IMR-90 (cell line): ENCODE measurements at regions not wholly inside any gene's neighbourhood (a gene's known extent, or its start where the extent isn't known, plus 50 kb on each side); places are given as distances from the start of the nearest gene placed in this dataset.

Source experiments
- ATAC-seq: fragments of 200-7000 bp; cut with Tn5 transposase; 2 replicates; pipeline ENCODE4 v1.9.1; 2020; ENCODE audit warnings: low read depth, mild to moderate bottlenecking, moderate library complexity
- BruUV-seq: library from RNA; stranded (reverse); fragments of 400-500 nt; replicated peaks from 2 replicates; lab custom pipeline; 2021; lab: Mats Ljungman, UMichigan
- CTCF ChIA-PET: fragments of 300-600 bp; formaldehyde crosslinking; extraction: SDS; loops from one replicate; lab custom pipeline; 2021; ENCODE audit warnings: antibody characterized with exemption; lab: Yijun Ruan, JAX
- POLR2A ChIA-PET: fragments of 300-600 bp; sonication (Branson Sonifier 250); formaldehyde crosslinking; loops from one replicate; lab custom pipeline; 2022; ENCODE audit warnings: antibody characterized with exemption; ENCODE audit not compliant: unreplicated experiment; lab: Charles Lee
- DNase-seq: peaks from one replicate; pipeline ENCODE4 v3.0.0; 2013
- H2AFZ ChIP-seq: replicated peaks from 2 replicates; pipeline ENCODE3; 2013; ENCODE audit warnings: low read length, mild to moderate bottlenecking; ENCODE audit not compliant: poor library complexity
- H2AK5ac ChIP-seq: 2 replicates; pipeline ENCODE4 v1.6.1; 2013; ENCODE audit warnings: low read depth, low read length, inconsistent platforms
- H2AK9ac ChIP-seq: replicated peaks from 2 replicates; pipeline ENCODE3; 2013; ENCODE audit warnings: mild to moderate bottlenecking, low read depth, low read length, moderate library complexity; ENCODE audit not compliant: poor library complexity
- H2BK120ac ChIP-seq: 2 replicates; pipeline ENCODE4 v1.6.1; 2013; ENCODE audit warnings: low read depth, low read length, inconsistent platforms
- H2BK15ac ChIP-seq: 3 replicates; pipeline ENCODE4 v1.6.1; 2013; ENCODE audit warnings: low read depth, low read length, inconsistent platforms
- H2BK20ac ChIP-seq: 2 replicates; pipeline ENCODE4 v1.6.1; 2013; ENCODE audit warnings: low read depth, mild to moderate bottlenecking, inconsistent platforms, low read length, moderate library complexity
- H2BK5ac ChIP-seq: 2 replicates; pipeline ENCODE4 v1.6.1; 2013; ENCODE audit warnings: mild to moderate bottlenecking, low read depth, low read length, inconsistent platforms; ENCODE audit not compliant: poor library complexity, severe bottlenecking
- H3K14ac ChIP-seq: replicated peaks from 2 replicates; pipeline ENCODE4 v1.6.1; 2013; ENCODE audit warnings: low read depth, low read length, inconsistent platforms
- H3K18ac ChIP-seq: 2 replicates; pipeline ENCODE4 v1.6.1; 2013; ENCODE audit warnings: low read depth, low read length, control low read depth
- H3K23ac ChIP-seq: 2 replicates; pipeline ENCODE4 v1.6.1; 2013; ENCODE audit warnings: low read depth, low read length, inconsistent platforms
- H3K27ac ChIP-seq: 2 replicates; pipeline ENCODE4 v1.5.1; 2013; ENCODE audit warnings: mild to moderate bottlenecking, control low read depth, low read length; ENCODE audit not compliant: insufficient read depth
- H3K27me3 ChIP-seq: 2 replicates; pipeline ENCODE4 v1.6.1; 2013; ENCODE audit warnings: low read length; ENCODE audit not compliant: control insufficient read depth, insufficient read depth
- H3K36me3 ChIP-seq: 2 replicates; pipeline ENCODE4 v1.6.1; 2013; ENCODE audit warnings: low read length, mixed read lengths; ENCODE audit not compliant: control insufficient read depth, insufficient read depth
- H3K4ac ChIP-seq: 2 replicates; pipeline ENCODE4 v1.6.1; 2013; ENCODE audit warnings: low read depth, low read length, inconsistent platforms
- H3K4me1 ChIP-seq: 2 replicates; pipeline ENCODE4 v1.6.1; 2013; ENCODE audit warnings: low read length, mixed read lengths; ENCODE audit not compliant: control insufficient read depth, insufficient read depth
- H3K4me2 ChIP-seq: 2 replicates; pipeline ENCODE4 v1.6.1; 2013; ENCODE audit warnings: low read depth, mild to moderate bottlenecking, control low read depth, low read length, moderate library complexity
- H3K4me3 ChIP-seq: 2 replicates; pipeline ENCODE4 v1.5.1; 2013; ENCODE audit warnings: low read depth, mild to moderate bottlenecking, control low read depth, low read length, moderate library complexity; ENCODE audit not compliant: insufficient read depth
- H3K56ac ChIP-seq: 2 replicates; pipeline ENCODE4 v1.6.1; 2013; ENCODE audit warnings: low read length, inconsistent platforms; ENCODE audit not compliant: insufficient read depth; ENCODE audit errors: extremely low read depth
- H3K79me1 ChIP-seq, 2 experiments: 2 replicates each; pipeline ENCODE4 v1.6.1; 2013; ENCODE audit warnings: low read length in 2 of 2, inconsistent platforms in 1 of 2, low read depth in 1 of 2
- H3K9ac ChIP-seq: 2 replicates; pipeline ENCODE4 v1.6.1; 2013; ENCODE audit warnings: low read depth, low read length, control low read depth
- H3K9me1 ChIP-seq: 2 replicates; pipeline ENCODE4 v1.6.1; 2013; ENCODE audit warnings: low read length, inconsistent platforms; ENCODE audit not compliant: insufficient read depth
- H3K9me3 ChIP-seq: 2 replicates; pipeline ENCODE4 v1.6.1; 2013; ENCODE audit warnings: low read length; ENCODE audit not compliant: control insufficient read depth, insufficient read depth
- H4K20me1 ChIP-seq: 2 replicates; pipeline ENCODE4 v1.6.1; 2013; ENCODE audit warnings: low read length, inconsistent platforms; ENCODE audit not compliant: insufficient read depth
- H4K5ac ChIP-seq: 2 replicates; pipeline ENCODE4 v1.6.1; 2013; ENCODE audit warnings: mild to moderate bottlenecking, low read depth, low read length, control low read depth
- H4K8ac ChIP-seq, 2 experiments: 2 replicates each; pipeline ENCODE4 v1.6.1; 2013; ENCODE audit warnings: low read depth in 2 of 2, low read length in 2 of 2, control low read depth in 1 of 2, inconsistent platforms in 1 of 2
- H4K91ac ChIP-seq: 2 replicates; pipeline ENCODE4 v1.6.1; 2013; ENCODE audit warnings: low read depth, low read length, inconsistent platforms; ENCODE audit not compliant: insufficient read depth
- BHLHE40 ChIP-seq: fragments of 150-350 bp; IDR thresholded peaks from 2 replicates; pipeline ENCODE4 v1.6.1; 2016; ENCODE audit warnings: mild to moderate bottlenecking, low read depth, low read length
- CEBPB ChIP-seq: IDR thresholded peaks from 2 replicates; pipeline ENCODE4 v1.6.1; 2012; ENCODE audit warnings: low read depth, low read length, improper control_type of control experiment
- CHD1 ChIP-seq: IDR thresholded peaks from 2 replicates; pipeline ENCODE4 v1.6.1; 2012; ENCODE audit warnings: low read depth, low read length, improper control_type of control experiment
- FOS ChIP-seq: fragments of 150-350 bp; IDR thresholded peaks from 2 replicates; pipeline ENCODE4 v1.6.1; 2016; ENCODE audit warnings: low read depth, low read length
- MAFK ChIP-seq: IDR thresholded peaks from 2 replicates; pipeline ENCODE4 v1.6.1; 2012; ENCODE audit warnings: low read depth, low read length, improper control_type of control experiment
- MAZ ChIP-seq: IDR thresholded peaks from 2 replicates; pipeline ENCODE4 v1.6.1; 2012; ENCODE audit warnings: low read depth, mild to moderate bottlenecking, low read length, improper control_type of control experiment, moderate library complexity, borderline replicate concordance
- MXI1 ChIP-seq: IDR thresholded peaks from 2 replicates; pipeline ENCODE4 v1.6.1; 2012; ENCODE audit warnings: low read depth, mild to moderate bottlenecking, low read length, moderate library complexity, borderline replicate concordance
- NFE2L2 ChIP-seq: fragments of 150-350 bp; IDR thresholded peaks from 2 replicates; pipeline ENCODE4 v1.6.1; 2016; ENCODE audit warnings: low read depth, mild to moderate bottlenecking, low read length
- POLR2A ChIP-seq: IDR thresholded peaks from 2 replicates; pipeline ENCODE4 v1.6.1; 2012; ENCODE audit warnings: mild to moderate bottlenecking, low read depth, low read length
- RAD21 ChIP-seq: IDR thresholded peaks from 2 replicates; pipeline ENCODE4 v1.6.1; 2012; ENCODE audit warnings: low read length, improper control_type of control experiment
- RCOR1 ChIP-seq: IDR thresholded peaks from 2 replicates; pipeline ENCODE4 v1.6.1; 2012; ENCODE audit warnings: mild to moderate bottlenecking, low read length, improper control_type of control experiment; ENCODE audit not compliant: insufficient replicate concordance
- RFX5 ChIP-seq: IDR thresholded peaks from 2 replicates; pipeline ENCODE4 v1.8.0; 2012; ENCODE audit warnings: low read depth, mild to moderate bottlenecking, low read length, moderate library complexity
- SMC3 ChIP-seq: fragments of 150-350 bp; IDR thresholded peaks from 2 replicates; pipeline ENCODE4 v1.6.1; 2016; ENCODE audit warnings: low read depth, mild to moderate bottlenecking, antibody characterized with exemption, low read length, moderate library complexity
- USF2 ChIP-seq: fragments of 150-350 bp; IDR thresholded peaks from 2 replicates; pipeline ENCODE4 v1.6.1; 2017; ENCODE audit warnings: mild to moderate bottlenecking, antibody characterized with exemption, low read length, low read depth
- WGBS, 2 experiments: methylation state at CpG; one replicate each; pipeline versions ENCODE4 v1.1.5 to v1.1.7; 2013; ENCODE audit warnings: missing lambda C conversion rate in 2 of 2; ENCODE audit not compliant: insufficient read length in 1 of 2; ENCODE audit errors: extremely low coverage in 2 of 2; 5-methylcytosine and 5-hydroxymethylcytosine counted together
- dilution Hi-C: fragments of 300-500 bp; cut with HindIII; formaldehyde crosslinking; loops from one replicate; pipeline ENCODE4 v1.14.3; 2018; ENCODE audit warnings: low sequenced_read_pairs; ENCODE audit not compliant: unreplicated experiment
- in situ Hi-C: fragments of 300-500 bp; cut with MboI; formaldehyde crosslinking; loops from 3 replicates; pipeline ENCODE4 v1.14.3; 2019; ENCODE audit warnings: low sequenced_read_pairs, inconsistent platforms, mixed read lengths
- intact Hi-C: fragments of 100-400 bp; cut with micrococcal nuclease; formaldehyde crosslinking; loops from 2 replicates; pipeline ENCODE4 v1.10.0; 2022
- TF ChIP-seq, protein P1 (sequence below): conservative IDR thresholded peaks from 2 replicates; pipeline ENCODE4 v1.5.1; 2012; ENCODE audit warnings: mild to moderate bottlenecking, low read depth, low read length, improper control_type of control experiment
- TF ChIP-seq, protein P2 (sequence below): fragments of 150-350 bp; IDR thresholded peaks from 2 replicates; pipeline ENCODE4 v1.6.1; 2016; ENCODE audit warnings: low read depth, mild to moderate bottlenecking, low read length, moderate library complexity, borderline replicate concordance

DNA sequence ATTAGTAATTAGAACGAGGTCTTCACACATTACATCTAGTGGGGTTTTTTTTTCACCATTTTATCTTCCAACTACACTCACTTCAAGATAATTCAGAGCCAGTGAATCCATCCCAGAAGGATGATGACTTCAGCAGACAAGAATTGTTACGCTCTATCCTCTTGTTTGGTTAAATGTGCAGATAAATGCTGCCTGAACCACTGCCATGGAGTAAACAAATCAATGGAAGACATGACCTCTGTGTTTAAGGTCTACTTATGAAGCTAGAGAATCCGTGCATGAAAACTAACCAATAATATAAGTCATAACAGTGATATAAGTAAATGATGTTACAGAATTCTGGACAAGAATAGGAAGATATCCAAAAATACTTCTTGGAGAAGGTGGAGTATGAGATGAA is 602.6 kb downstream of the TLR4 start:
- no peak overlapping the region for H4K5ac ChIP-seq
- no peak overlapping the region for H3K4me3 ChIP-seq
- ChIA-PET POLR2A (no interaction called here), CTCF (no interaction called here)
- in situ Hi-C loops = no loop called here
- ATAC-seq = no peak
- no peaks in the 10 kb centered on the region for H3K4me1 ChIP-seq
- H3K9ac ChIP-seq = no peak overlapping the region
- no peak overlapping the region for H2BK20ac ChIP-seq
- H3K4ac ChIP-seq = no peak overlapping the region
- no peaks in the 10 kb centered on the region for H3K79me1 ChIP-seq
- DNase-seq = no peak
- H2AK5ac ChIP-seq = no peak overlapping the region
- H2BK5ac ChIP-seq = no peak overlapping the region
- no peak overlapping the region for H3K4me2 ChIP-seq
- H2AFZ ChIP-seq = no peak overlapping the region
- no peak overlapping the region for H2BK120ac ChIP-seq
- H3K27ac ChIP-seq = no peak overlapping the region
- H4K91ac ChIP-seq = no peak overlapping the region
- no peak for TF ChIP-seq MAFK
- TF ChIP-seq CHD1 = no peak
- no peak for TF ChIP-seq USF2
- TF ChIP-seq SMC3 = no peak
- TF ChIP-seq RFX5 = no peak
- TF ChIP-seq BHLHE40 = no peak
- TF ChIP-seq, protein P1, sequence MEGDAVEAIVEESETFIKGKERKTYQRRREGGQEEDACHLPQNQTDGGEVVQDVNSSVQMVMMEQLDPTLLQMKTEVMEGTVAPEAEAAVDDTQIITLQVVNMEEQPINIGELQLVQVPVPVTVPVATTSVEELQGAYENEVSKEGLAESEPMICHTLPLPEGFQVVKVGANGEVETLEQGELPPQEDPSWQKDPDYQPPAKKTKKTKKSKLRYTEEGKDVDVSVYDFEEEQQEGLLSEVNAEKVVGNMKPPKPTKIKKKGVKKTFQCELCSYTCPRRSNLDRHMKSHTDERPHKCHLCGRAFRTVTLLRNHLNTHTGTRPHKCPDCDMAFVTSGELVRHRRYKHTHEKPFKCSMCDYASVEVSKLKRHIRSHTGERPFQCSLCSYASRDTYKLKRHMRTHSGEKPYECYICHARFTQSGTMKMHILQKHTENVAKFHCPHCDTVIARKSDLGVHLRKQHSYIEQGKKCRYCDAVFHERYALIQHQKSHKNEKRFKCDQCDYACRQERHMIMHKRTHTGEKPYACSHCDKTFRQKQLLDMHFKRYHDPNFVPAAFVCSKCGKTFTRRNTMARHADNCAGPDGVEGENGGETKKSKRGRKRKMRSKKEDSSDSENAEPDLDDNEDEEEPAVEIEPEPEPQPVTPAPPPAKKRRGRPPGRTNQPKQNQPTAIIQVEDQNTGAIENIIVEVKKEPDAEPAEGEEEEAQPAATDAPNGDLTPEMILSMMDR = no peak
- no peak for TF ChIP-seq RCOR1
- TF ChIP-seq MAZ = no peak
- TF ChIP-seq CEBPB = no peak
- TF ChIP-seq POLR2A = no peak
- no peak for TF ChIP-seq FOS
- TF ChIP-seq NFE2L2 = no peak
- TF ChIP-seq, protein P2, sequence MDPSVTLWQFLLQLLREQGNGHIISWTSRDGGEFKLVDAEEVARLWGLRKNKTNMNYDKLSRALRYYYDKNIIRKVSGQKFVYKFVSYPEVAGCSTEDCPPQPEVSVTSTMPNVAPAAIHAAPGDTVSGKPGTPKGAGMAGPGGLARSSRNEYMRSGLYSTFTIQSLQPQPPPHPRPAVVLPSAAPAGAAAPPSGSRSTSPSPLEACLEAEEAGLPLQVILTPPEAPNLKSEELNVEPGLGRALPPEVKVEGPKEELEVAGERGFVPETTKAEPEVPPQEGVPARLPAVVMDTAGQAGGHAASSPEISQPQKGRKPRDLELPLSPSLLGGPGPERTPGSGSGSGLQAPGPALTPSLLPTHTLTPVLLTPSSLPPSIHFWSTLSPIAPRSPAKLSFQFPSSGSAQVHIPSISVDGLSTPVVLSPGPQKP = no peak
- TF ChIP-seq RAD21 = no peak
- no peak for TF ChIP-seq MXI1
- intact Hi-C loops = no loop called here
- no peaks in the 10 kb centered on the region for H3K9me1 ChIP-seq
- H4K20me1 ChIP-seq = no peaks in the 10 kb centered on the region
- H3K14ac ChIP-seq = no peak overlapping the region
- no peak overlapping the region for H2AK9ac ChIP-seq
- no peak overlapping the region for H3K23ac ChIP-seq
- H3K9me3 ChIP-seq = peaks cover 11% of the 10 kb centered on the region
- H2BK15ac ChIP-seq = no peak overlapping the region
- no TSS peak for BruUV-seq
- WGBS, 2 experiments = no CpG with 5 or more reads among the region's 3 CpGs
- no peak overlapping the region for H3K56ac ChIP-seq
- H3K36me3 ChIP-seq = no peaks in the 10 kb centered on the region
- dilution Hi-C loops = no loop called here
- H4K8ac ChIP-seq = no peak overlapping the region
- H3K27me3 ChIP-seq = no peaks in the 10 kb centered on the region
- H3K18ac ChIP-seq = no peak overlapping the region
